ENCODE measurements at regions not wholly inside any gene's neighbourhood (a gene's known extent, or its start where the extent isn't known, plus 50 kb on each side); places are given as distances from the start of the nearest gene placed in this dataset.

GRCh38 chr18:78805840-78806239 lies 173.8 kb upstream of the SALL3 start:
- Mint-ChIP-seq H3K27ac (no peak overlapping the region), H3K4me3 (ENCODE audit: low read depth) (no peak overlapping the region), H3K36me3 (ENCODE audit: insufficient read depth) (no peaks in the 10 kb centered on the region), H3K9me3 (ENCODE audit: low read depth) (no peaks in the 10 kb centered on the region), H3K4me1 (ENCODE audit: low read depth) (no peaks in the 10 kb centered on the region), H3K27me3 (peaks cover 6% of the 10 kb centered on the region)
- no peak for TF ChIP-seq CTCF (IDR thresholded peaks at IDR 0.05; ENCODE audit: unreplicated experiment)
- DNase-seq (ENCODE audit: low spot score, unreplicated experiment) = no peak

- Mint-ChIP-seq H3K9me3 (ENCODE audit: low read depth) (no peaks in the 10 kb centered on the region), H3K4me3 (ENCODE audit: low read depth) (no peak overlapping the region), H3K27ac (no peak overlapping the region), H3K36me3 (ENCODE audit: insufficient read depth) (no peaks in the 10 kb centered on the region), H3K4me1 (ENCODE audit: low read depth) (no peaks in the 10 kb centered on the region), H3K27me3 (peaks cover 7% of the 10 kb centered on the region)
- TF ChIP-seq CTCF (IDR thresholded peaks at IDR 0.05; ENCODE audit: unreplicated experiment) = no peak
- DNase-seq (ENCODE audit: low spot score, unreplicated experiment) = no peak
Measured at GRCh38 chr18:78807668-78808067, 171.9 kb upstream of the SALL3 start.

- Mint-ChIP-seq H3K36me3 (ENCODE audit: insufficient read depth) (no peaks in the 10 kb centered on the region), H3K27ac (no peak overlapping the region), H3K27me3 (peaks cover 23% of the 10 kb centered on the region), H3K4me3 (ENCODE audit: low read depth) (no peak overlapping the region), H3K9me3 (ENCODE audit: low read depth) (no peaks in the 10 kb centered on the region), H3K4me1 (ENCODE audit: low read depth) (no peaks in the 10 kb centered on the region)
- no peak for DNase-seq (ENCODE audit: low spot score, unreplicated experiment)
- TF ChIP-seq CTCF (IDR thresholded peaks at IDR 0.05; ENCODE audit: unreplicated experiment) = no peak
Measured at GRCh38 chr18:78809845-78810244, 169.8 kb upstream of the SALL3 start.

- no peak overlapping the region for H3K27ac Mint-ChIP-seq
- no peaks in the 10 kb centered on the region for H3K9me3 Mint-ChIP-seq (ENCODE audit: low read depth)
- TF ChIP-seq CTCF (IDR thresholded peaks at IDR 0.05; ENCODE audit: unreplicated experiment) = no peak
- H3K27me3 Mint-ChIP-seq = peaks cover 30% of the 10 kb centered on the region
- no peak overlapping the region for H3K4me3 Mint-ChIP-seq (ENCODE audit: low read depth)
- DNase-seq (ENCODE audit: low spot score, unreplicated experiment) = no peak
- H3K4me1 Mint-ChIP-seq (ENCODE audit: low read depth) = no peaks in the 10 kb centered on the region
- H3K36me3 Mint-ChIP-seq (ENCODE audit: insufficient read depth) = no peaks in the 10 kb centered on the region
Measured at GRCh38 chr18:78810706-78811105, 168.9 kb upstream of the SALL3 start.

- DNase-seq (ENCODE audit: low spot score, unreplicated experiment) = no peak
- H3K27me3 Mint-ChIP-seq = peaks cover 39% of the 10 kb centered on the region
Measured at GRCh38 chr18:78812067-78812466, 167.6 kb upstream of the SALL3 start.

More at GRCh38 chr18:78812067-78812466, 167.6 kb upstream of the SALL3 start:
- Mint-ChIP-seq H3K27ac (no peak overlapping the region), H3K36me3 (ENCODE audit: insufficient read depth) (no peaks in the 10 kb centered on the region), H3K9me3 (ENCODE audit: low read depth) (no peaks in the 10 kb centered on the region), H3K4me3 (ENCODE audit: low read depth) (no peak overlapping the region), H3K4me1 (ENCODE audit: low read depth) (no peaks in the 10 kb centered on the region)
- TF ChIP-seq CTCF (IDR thresholded peaks at IDR 0.05; ENCODE audit: unreplicated experiment) = no peak
